ENCODE measurements at regions not wholly inside any gene's neighbourhood (a gene's known extent, or its start where the extent isn't known, plus 50 kb on each side); places are given as distances from the start of the nearest gene placed in this dataset.

GRCh38 chr13:99876651-99877050 lies 94.9 kb downstream of the ZIC5 start:
- H3K4me3 ChIP-seq (ENCODE audit: low read depth, low read length): no peak overlapping the region
- TF ChIP-seq, protein P1, sequence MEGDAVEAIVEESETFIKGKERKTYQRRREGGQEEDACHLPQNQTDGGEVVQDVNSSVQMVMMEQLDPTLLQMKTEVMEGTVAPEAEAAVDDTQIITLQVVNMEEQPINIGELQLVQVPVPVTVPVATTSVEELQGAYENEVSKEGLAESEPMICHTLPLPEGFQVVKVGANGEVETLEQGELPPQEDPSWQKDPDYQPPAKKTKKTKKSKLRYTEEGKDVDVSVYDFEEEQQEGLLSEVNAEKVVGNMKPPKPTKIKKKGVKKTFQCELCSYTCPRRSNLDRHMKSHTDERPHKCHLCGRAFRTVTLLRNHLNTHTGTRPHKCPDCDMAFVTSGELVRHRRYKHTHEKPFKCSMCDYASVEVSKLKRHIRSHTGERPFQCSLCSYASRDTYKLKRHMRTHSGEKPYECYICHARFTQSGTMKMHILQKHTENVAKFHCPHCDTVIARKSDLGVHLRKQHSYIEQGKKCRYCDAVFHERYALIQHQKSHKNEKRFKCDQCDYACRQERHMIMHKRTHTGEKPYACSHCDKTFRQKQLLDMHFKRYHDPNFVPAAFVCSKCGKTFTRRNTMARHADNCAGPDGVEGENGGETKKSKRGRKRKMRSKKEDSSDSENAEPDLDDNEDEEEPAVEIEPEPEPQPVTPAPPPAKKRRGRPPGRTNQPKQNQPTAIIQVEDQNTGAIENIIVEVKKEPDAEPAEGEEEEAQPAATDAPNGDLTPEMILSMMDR (IDR thresholded peaks at IDR 0.05; ENCODE audit: low read depth, low read length, missing control alignments): no peak
- no peak for DNase-seq (ENCODE audit: low read depth)

DNA sequence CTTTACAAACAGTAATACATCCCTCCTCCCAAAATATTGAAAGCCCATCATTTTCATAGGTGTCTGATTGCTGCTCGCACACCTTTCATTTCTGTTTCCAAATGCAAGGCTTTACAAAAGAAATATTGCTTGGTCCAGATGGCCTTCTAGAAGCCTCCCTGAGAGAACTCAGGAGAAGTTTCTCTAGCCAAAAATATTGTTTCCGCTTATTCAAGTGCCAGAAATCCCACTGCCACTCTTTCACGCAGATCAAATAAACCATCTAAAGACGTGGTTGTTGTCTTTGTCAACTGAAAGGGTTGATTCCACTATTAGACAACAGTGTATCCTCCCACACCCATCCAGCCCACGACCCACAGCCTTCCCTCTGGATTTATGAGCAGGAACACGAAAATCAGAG lies 96.2 kb downstream of the ZIC5 start:
- DNase-seq (ENCODE audit: low read depth): no peak
- H3K4me3 ChIP-seq (ENCODE audit: low read depth, low read length): no peak overlapping the region
- TF ChIP-seq, protein P1 (IDR thresholded peaks at IDR 0.05; ENCODE audit: low read depth, low read length, missing control alignments): no peak

DNA sequence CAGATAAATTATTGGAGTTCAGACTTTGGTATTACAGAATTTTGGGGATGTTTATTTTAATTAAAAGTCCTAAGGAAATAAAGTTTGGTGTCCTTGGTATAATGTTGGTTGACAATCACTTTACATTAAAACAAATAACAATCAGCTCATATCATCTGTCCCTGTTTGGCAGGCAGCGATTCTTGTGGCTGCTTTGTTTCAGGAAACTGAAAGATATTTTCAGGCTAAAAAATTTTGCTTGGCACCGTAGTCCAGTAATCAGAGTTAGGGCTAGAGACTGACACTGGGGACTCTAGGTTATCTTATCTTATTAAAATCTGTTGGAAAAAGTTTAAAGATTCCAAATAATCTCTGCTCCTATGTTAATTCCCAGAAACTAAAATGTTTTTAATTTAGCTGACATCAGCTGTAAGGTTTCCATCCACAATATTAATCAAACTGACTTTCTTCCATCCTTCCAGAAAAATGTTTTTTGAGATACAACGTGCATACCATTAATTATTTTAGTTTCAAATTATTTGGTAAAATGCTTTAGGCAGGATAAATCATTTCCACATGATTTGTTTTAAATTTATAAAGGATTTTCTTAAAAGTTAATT lies 97.6 kb downstream of the ZIC5 start:
- DNase-seq (ENCODE audit: low read depth): no peak
- no peak overlapping the region for H3K4me3 ChIP-seq (ENCODE audit: low read depth, low read length)
- TF ChIP-seq, protein P1 (IDR thresholded peaks at IDR 0.05; ENCODE audit: low read depth, low read length, missing control alignments): no peak

DNA sequence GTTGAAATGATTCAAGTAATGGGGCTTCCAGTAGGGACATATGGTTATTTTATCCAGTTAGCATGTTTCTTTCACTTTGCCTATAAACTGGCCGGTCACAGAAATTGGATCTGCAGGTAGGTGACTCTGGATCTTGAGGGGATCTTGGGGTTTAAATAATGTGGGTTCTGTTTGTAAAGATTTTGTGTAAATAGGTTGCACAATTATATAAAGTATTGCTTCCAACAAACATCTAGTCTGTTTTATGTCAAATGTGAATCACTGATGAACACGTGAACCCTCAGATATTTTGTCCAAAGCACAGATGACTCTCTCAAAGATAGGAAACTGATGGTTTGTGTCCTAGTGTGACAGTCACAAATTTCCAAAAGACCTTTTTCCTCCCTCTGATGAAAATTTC lies 98.4 kb downstream of the ZIC5 start:
- no peak overlapping the region for H3K4me3 ChIP-seq (ENCODE audit: low read depth, low read length)
- TF ChIP-seq, protein P1 (IDR thresholded peaks at IDR 0.05; ENCODE audit: low read depth, low read length, missing control alignments): no peak
- no peak for DNase-seq (ENCODE audit: low read depth)

DNA sequence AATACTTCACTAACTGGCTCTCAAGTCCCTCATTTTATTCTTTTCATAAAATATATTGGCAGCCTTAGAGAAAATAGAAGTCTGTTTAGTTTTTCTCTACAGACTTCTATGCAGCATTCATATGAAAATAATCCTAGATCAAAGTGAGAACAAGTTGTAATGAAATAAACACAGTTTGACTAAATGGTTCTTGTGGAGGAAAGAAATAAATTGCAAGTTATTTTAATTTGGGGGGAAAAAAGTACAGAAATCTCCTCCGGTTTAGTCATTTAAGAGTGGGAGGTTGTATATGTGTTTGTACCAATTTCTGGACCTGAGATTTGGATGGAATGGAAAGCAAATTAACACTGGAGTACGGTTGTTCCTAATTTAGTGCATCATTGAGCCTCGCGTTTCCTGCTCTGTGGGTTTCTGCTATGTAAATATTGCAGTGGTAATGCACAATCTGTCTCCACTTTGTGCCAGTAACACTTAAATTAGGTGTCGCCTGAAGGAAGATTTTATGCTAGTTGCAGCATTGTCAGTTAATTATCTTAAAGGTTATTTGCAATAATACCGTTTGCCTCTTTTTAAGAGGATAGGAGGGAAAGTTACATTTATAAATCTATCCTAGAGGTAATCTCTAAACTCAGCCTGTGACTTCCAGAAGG lies 100.2 kb downstream of the ZIC5 start:
- no peak for DNase-seq (ENCODE audit: low read depth)
- H3K4me3 ChIP-seq (ENCODE audit: low read depth, low read length): no peak overlapping the region
- TF ChIP-seq, protein P1 (IDR thresholded peaks at IDR 0.05; ENCODE audit: low read depth, low read length, missing control alignments): no peak

DNA sequence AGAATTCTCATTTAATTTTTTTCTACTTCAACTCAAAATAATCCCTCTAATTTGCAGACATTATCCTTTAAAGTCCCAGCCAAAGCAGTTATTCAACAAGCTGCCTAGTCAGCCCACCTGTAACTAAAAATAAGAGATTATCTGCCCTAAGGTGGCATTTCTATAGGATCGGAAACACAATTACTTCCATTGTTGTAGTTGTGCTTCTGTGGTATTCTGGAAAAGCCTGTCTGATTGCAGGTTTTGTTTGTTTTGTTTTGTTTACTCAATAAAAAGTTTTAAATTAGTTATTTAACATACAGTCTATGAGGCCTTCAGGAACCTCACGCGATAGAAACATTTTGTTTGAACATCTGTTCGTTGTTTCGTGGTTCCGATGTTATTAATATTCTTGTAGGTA lies 101.0 kb downstream of the ZIC5 start:
- no peak overlapping the region for H3K4me3 ChIP-seq (ENCODE audit: low read depth, low read length)
- TF ChIP-seq, protein P1 (IDR thresholded peaks at IDR 0.05; ENCODE audit: low read depth, low read length, missing control alignments): no peak
- DNase-seq (ENCODE audit: low read depth): no peak

DNA sequence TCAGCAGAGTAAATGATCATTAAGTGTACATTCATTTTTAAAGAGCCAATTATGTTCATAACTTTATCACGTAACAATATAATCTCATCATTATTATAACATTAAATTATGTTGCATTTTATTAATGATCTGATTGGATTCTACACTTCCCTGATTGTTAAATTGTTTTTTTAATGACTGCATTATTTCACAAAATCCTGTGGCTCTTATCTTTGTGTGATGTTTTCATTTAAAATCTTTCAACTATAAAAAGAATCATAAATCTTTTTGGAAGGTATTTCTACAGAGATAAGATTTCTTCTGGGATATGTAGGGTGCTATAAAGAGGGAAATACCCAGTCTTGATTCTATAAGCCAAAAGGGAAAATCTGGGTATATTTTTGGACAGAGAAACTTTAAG lies 101.7 kb downstream of the ZIC5 start:
- no peak for DNase-seq (ENCODE audit: low read depth)
- TF ChIP-seq, protein P1 (IDR thresholded peaks at IDR 0.05; ENCODE audit: low read depth, low read length, missing control alignments): no peak

More for the DNA sequence above, 101.7 kb downstream of the ZIC5 start:
- H3K4me3 ChIP-seq (ENCODE audit: low read depth, low read length): no peak overlapping the region
